ENCODE measurements at regions not wholly inside any gene's neighbourhood (a gene's known extent, or its start where the extent isn't known, plus 50 kb on each side); places are given as distances from the start of the nearest gene placed in this dataset.

DNA sequence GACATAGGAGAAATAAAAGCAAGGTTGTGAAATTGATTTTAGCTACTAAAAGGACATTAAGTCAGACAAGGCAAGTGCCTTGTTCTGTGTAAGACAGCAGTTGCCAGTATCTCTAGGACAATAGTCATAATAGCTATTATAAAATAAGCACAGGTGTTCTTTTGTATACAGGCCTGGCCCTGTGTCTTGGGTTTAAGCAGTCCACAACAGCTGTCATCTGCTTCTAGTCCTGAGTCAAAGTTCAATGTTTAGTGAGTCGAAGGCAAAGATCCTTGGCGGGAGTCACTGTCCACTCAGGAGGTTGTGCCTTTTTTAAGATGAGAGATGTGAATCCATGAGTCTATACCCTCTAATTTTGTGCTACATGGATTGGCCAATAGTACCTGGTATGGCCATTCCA, 79.5 kb downstream of the SC5D start:
- ChIA-PET POLR2A (no interaction called here), CTCF (no interaction called here)
- Histone ChIP-seq H3K27ac (ENCODE audit: insufficient read depth, low read depth, low read length) (no peak overlapping the region), H3K79me2 (ENCODE audit: control insufficient read depth, insufficient read depth, low read length) (no peaks in the 10 kb centered on the region), H3K4me3 (replicated peaks in 1 of 3; ENCODE audit: insufficient read depth in 1 of 3, low read depth in 1 of 3, low read length in 3 of 3) (no peak overlapping the region), H3K9ac (replicated peaks; ENCODE audit: extremely low read depth, insufficient read depth, low read length) (no peak overlapping the region), H3K9me3 (replicated peaks; ENCODE audit: control insufficient read depth, insufficient read depth, low read length) (no peaks in the 10 kb centered on the region), H3K4me2 (ENCODE audit: insufficient read depth, low read length) (no peak overlapping the region), H3K27me3 (ENCODE audit: control insufficient read depth in 2 of 2, insufficient read depth in 2 of 2, low read length in 2 of 2) (no peaks in the 10 kb centered on the region), H3K4me1 (ENCODE audit: control insufficient read depth, extremely low read depth, insufficient read depth, low read length) (no peaks in the 10 kb centered on the region), H3K36me3 (ENCODE audit: control insufficient read depth in 2 of 2, extremely low read depth in 1 of 2, insufficient read depth in 2 of 2, low read length in 2 of 2) (no peaks in the 10 kb centered on the region), H2AFZ (ENCODE audit: low read depth, low read length) (no peak overlapping the region), H4K20me1 (replicated peaks; ENCODE audit: control insufficient read depth, extremely low read depth, insufficient read depth, low read length) (no peaks in the 10 kb centered on the region), H3K9me1 (replicated peaks; ENCODE audit: control insufficient read depth, extremely low read depth, insufficient read depth, low read length) (no peaks in the 10 kb centered on the region)
- no peak for FAIRE-seq
- no TSS peak for BruUV-seq (replicated peaks)
- TF ChIP-seq MYC (IDR thresholded peaks at IDR 0.05; ENCODE audit: low read depth, low read length), result no peak
- no peak for TF ChIP-seq JUN (IDR thresholded peaks at IDR 0.05; ENCODE audit: borderline replicate concordance, insufficient read depth, insufficient read length, low read depth)
- TF ChIP-seq CTCF (IDR thresholded peaks at IDR 0.05; ENCODE audit: extremely low read depth in 1 of 2, insufficient read depth in 1 of 2, low read depth in 1 of 2, low read length in 2 of 2), result no peak
- TF ChIP-seq GATA2 (IDR thresholded peaks at IDR 0.05; ENCODE audit: insufficient read depth, insufficient read length, low read depth, low read length), result no peak
- TF ChIP-seq POLR2A (IDR thresholded peaks at IDR 0.05; ENCODE audit: low read depth, low read length), result no peak
- no peak for TF ChIP-seq EZH2 (IDR thresholded peaks at IDR 0.05; ENCODE audit: borderline replicate concordance, low read depth, low read length, severe bottlenecking)
- no peak for TF ChIP-seq FOS (IDR thresholded peaks at IDR 0.05; ENCODE audit: borderline replicate concordance, insufficient read depth, low read length)
- no peak for TF ChIP-seq POLR2AphosphoS5 (IDR thresholded peaks at IDR 0.05; ENCODE audit: insufficient read depth, low read depth, low read length)
- TF ChIP-seq, protein P1, sequence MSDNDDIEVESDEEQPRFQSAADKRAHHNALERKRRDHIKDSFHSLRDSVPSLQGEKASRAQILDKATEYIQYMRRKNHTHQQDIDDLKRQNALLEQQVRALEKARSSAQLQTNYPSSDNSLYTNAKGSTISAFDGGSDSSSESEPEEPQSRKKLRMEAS (IDR thresholded peaks at IDR 0.05; ENCODE audit: insufficient read depth, insufficient read length), result no peak
- intact Hi-C loops (cut with micrococcal nuclease), result no loop called here
- dilution Hi-C loops (cut with MboI; ENCODE audit: extremely low pct_ligation_motif_present, low sequenced_read_pairs), result no loop called here
- DNase-seq (ENCODE audit: low read depth, low spot score), result no peak
